Cardiac muscle cell (in vitro differentiated cells and primary cell): ENCODE measurements at regions not wholly inside any gene's neighbourhood (a gene's known extent, or its start where the extent isn't known, plus 50 kb on each side); places are given as distances from the start of the nearest gene placed in this dataset.

Source experiments
- DNase-seq, 2 donors: peaks; one replicate each; pipeline versions ENCODE4 v3.0.0 to v3.0.0-alpha.2; 2010 to 2017; ENCODE audit warnings: low read depth in 1 of 2, low spot score in 1 of 2
- H3K27ac ChIP-seq: fragments of 200-600 bp; sonication (generic); 2 replicates; pipeline ENCODE4 v1.5.1; 2016
- H3K27me3 ChIP-seq: fragments of 200-600 bp; sonication (generic); 2 replicates; pipeline ENCODE4 v1.6.0; 2016; ENCODE audit warnings: control low read depth
- H3K36me3 ChIP-seq: fragments of 200-600 bp; sonication (generic); 2 replicates; pipeline ENCODE4 v1.5.1; 2016; ENCODE audit warnings: control low read depth
- H3K4me1 ChIP-seq: fragments of 200-600 bp; sonication (generic); 2 replicates; pipeline ENCODE4 v1.8.1; 2017; ENCODE audit warnings: low read depth, mild to moderate bottlenecking, mixed run types
- H3K4me3 ChIP-seq: fragments of 200-600 bp; sonication (generic); 2 replicates; pipeline ENCODE4 v1.5.1; 2016; ENCODE audit warnings: mild to moderate bottlenecking
- H3K9me3 ChIP-seq: fragments of 200-600 bp; sonication (generic); 2 replicates; pipeline ENCODE4 v1.5.1; 2017; ENCODE audit warnings: low read depth, mild to moderate bottlenecking, control low read depth
- TF ChIP-seq, protein P1 (sequence below): IDR thresholded peaks from 2 replicates; pipeline ENCODE4 v1.5.1; 2012; ENCODE audit warnings: low read depth, mild to moderate bottlenecking, low read length

DNA sequence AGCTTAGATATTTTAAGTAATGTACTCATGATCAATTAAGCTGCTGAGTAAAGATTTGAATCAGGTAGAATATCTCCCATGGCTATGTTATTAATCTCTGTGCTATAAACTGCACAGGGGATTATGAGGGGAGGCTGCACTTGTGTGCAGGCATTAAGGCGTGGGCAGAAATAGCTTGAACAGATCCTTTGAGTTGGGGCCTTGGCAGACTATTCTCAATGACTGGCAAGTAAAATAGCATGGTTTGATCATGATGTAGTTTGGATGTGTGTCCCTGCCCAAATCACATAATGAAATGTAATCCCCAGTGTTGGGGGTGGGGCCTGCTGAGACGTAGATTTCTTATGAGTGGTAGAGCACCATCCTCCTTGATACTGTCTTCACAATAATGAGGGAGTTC, 220.3 kb downstream of the PLPP3 start:
- Histone ChIP-seq H3K4me3 (no peak overlapping the region), H3K36me3 (no peaks in the 10 kb centered on the region), H3K27me3 (no peaks in the 10 kb centered on the region), H3K9me3 (no peaks in the 10 kb centered on the region), H3K4me1 (peaks cover 38% of the 10 kb centered on the region), H3K27ac (no peak overlapping the region)
- TF ChIP-seq, protein P1, sequence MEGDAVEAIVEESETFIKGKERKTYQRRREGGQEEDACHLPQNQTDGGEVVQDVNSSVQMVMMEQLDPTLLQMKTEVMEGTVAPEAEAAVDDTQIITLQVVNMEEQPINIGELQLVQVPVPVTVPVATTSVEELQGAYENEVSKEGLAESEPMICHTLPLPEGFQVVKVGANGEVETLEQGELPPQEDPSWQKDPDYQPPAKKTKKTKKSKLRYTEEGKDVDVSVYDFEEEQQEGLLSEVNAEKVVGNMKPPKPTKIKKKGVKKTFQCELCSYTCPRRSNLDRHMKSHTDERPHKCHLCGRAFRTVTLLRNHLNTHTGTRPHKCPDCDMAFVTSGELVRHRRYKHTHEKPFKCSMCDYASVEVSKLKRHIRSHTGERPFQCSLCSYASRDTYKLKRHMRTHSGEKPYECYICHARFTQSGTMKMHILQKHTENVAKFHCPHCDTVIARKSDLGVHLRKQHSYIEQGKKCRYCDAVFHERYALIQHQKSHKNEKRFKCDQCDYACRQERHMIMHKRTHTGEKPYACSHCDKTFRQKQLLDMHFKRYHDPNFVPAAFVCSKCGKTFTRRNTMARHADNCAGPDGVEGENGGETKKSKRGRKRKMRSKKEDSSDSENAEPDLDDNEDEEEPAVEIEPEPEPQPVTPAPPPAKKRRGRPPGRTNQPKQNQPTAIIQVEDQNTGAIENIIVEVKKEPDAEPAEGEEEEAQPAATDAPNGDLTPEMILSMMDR, result no peak
- DNase-seq, result no peak

DNA sequence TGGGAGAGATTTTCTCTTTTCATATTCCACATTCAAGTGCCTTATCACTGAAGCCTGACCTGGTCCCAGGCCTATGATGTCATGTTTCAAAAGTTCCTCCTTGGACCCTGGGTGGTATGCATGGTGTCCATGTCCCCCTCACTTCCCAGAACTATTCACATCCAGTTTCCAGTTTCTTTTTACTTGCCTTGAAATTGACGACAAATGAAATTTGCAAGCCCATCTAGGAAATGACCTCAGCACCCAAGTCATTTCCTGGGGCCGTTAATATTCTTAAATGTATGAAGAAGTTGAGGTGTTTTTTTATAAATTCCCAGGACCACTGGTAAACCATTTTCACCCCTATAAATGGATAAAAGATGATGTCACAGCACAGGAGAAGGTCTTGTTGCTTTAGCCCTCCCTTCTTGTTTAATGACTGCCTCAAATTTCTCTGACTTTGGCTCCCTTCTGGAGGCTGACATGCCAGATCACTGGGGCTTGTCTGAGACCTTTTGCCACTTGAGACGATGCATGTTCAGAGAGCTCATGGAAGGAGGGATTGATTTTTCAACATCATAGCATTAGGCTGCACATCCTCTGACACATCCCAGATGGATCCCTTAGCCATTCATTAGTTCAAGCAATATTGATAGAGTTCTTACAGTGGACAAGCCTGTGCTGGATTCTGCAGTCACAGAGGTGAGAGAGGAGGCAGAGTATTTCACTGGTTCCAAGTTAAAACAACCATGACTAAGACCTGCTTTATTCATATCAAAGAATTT, 221.3 kb downstream of the PLPP3 start:
- Histone ChIP-seq H3K4me1 (peaks cover 38% of the 10 kb centered on the region), H3K9me3 (no peaks in the 10 kb centered on the region), H3K27ac (no peak overlapping the region), H3K27me3 (no peaks in the 10 kb centered on the region), H3K36me3 (no peaks in the 10 kb centered on the region), H3K4me3 (no peak overlapping the region)
- DNase-seq, result no peak
- TF ChIP-seq, protein P1, result no peak

DNA sequence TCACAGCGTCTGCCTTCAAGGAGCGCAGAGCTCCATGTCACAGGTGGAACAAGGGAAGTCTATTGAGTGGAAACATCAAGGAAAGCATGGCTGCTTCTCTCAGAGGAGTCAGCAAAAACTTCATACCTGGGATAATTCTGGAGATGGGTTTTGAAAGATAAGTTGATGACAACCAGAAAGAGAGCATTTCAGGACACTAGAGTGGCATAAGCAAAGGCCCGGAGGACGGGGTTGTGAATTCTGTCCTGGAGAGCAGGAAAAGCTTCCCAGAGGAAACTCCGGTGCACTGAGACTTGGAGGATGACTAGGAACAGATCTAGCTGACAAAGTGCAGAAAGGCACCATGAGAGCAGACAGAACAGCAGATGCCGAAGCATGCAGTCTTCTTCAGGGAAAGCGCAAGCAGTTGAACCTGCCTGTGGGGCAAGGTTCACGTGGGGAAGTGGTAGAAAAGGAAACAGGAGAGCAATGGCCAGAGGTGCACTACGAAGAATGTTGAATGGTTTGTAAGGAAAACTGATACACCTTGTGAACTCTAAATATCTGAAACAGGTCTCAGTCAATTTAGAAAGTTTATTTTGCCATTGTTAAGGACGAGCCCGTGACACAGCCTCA, 222.9 kb downstream of the PLPP3 start:
- Histone ChIP-seq H3K4me1 (peaks cover 38% of the 10 kb centered on the region), H3K27ac (peak overlapping the region; percentile 90), H3K36me3 (no peaks in the 10 kb centered on the region), H3K27me3 (no peaks in the 10 kb centered on the region), H3K4me3 (no peak overlapping the region), H3K9me3 (no peaks in the 10 kb centered on the region)
- no peak for DNase-seq
- TF ChIP-seq, protein P1, result no peak

DNA sequence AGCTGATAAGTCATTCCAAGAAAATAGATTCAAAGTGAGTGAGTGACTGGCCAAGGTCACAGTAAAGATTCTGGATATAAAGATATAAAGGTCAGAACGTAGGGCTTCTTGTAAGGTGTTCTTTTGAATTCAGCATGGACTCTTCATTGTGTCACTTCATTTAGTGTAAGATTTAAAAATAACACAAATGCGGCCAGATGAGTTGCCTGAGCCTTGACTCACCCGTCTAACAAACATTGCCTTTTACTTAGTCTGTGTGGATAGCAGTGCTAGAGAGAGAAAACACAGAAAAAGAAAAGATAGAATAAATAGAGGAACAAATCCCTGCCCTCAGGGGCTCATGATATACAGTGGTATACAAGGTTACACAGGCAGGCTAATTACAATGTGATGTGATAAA, 223.4 kb downstream of the PLPP3 start:
- no peak for DNase-seq
- Histone ChIP-seq H3K36me3 (no peaks in the 10 kb centered on the region), H3K9me3 (no peaks in the 10 kb centered on the region), H3K4me1 (peaks cover 38% of the 10 kb centered on the region), H3K27ac (peak overlapping the region; percentile 90), H3K27me3 (no peaks in the 10 kb centered on the region), H3K4me3 (no peak overlapping the region)
- TF ChIP-seq, protein P1, result no peak

DNA sequence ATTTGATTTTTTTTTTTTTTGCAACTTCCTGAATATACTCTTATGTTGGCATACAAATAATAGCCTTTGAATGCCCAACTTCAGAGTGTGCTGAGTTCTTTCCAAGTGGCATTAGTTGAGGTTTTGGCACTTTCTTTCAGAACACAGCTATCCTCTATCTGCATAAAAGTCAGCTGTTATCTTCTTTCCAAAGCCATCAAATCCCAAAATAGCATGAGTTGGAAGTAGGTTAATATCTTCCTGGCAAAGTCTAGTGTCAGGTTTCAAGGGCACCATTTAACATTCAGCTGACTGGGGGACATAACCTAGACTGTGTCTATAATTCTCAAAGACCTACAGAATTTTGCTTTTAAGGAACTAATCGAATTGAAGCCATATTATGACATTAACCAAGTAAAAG, 223.9 kb downstream of the PLPP3 start:
- Histone ChIP-seq H3K4me1 (peaks cover 38% of the 10 kb centered on the region), H3K27me3 (no peaks in the 10 kb centered on the region), H3K4me3 (no peak overlapping the region), H3K27ac (peak overlapping the region; percentile 90), H3K36me3 (no peaks in the 10 kb centered on the region), H3K9me3 (no peaks in the 10 kb centered on the region)
- DNase-seq, result peak in 1 of 2 donors; percentile 45
- TF ChIP-seq, protein P1, result no peak
